Hepatic stellate cell (primary cell): ENCODE measurements at regions not wholly inside any gene's neighbourhood (a gene's known extent, or its start where the extent isn't known, plus 50 kb on each side); places are given as distances from the start of the nearest gene placed in this dataset.

Experiments used
- DNase-seq: peaks from one replicate; pipeline ENCODE4 v3.0.0; 2011; ENCODE audit warnings: low spot score

DNA sequence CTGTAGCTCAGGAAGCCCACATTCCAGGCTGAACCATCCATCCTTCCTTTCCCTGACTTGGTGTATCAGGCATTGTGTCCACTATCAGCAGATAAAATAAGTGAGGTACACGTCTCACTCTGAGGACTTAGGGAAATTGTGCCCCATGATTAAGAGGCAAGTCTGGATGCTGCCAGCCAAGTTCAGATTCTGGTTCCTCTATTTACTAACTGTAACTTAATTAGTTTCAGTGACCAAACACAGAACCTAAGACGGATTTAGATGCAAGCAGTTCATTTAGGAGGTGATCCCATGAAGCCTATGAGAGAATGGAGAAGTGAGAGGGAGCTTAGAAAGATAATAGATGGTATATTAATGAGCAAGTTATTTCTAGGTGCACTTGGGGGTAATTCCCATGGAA, 56.6 kb upstream of the PACRGL start:
- DNase-seq, result no peak

DNA sequence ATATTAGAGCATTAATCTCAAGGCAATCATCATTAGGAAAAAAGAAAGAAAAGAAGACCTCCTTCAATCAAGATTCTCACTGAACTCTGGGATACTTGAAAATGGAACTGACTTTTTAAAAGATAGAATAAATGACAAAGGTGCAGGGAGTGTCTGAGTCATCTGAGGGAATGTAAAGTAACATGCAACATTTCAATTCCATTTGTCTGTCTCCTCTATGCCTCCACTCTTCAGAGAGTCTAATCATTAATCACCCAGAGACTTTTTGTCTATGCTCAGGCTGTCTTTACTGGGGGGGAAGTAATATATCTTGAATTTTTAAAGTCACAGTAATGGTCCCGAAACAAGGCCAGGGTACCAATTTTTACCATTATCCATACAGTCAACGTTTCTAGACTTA, 55.0 kb upstream of the PACRGL start:
- no peak for DNase-seq

DNA sequence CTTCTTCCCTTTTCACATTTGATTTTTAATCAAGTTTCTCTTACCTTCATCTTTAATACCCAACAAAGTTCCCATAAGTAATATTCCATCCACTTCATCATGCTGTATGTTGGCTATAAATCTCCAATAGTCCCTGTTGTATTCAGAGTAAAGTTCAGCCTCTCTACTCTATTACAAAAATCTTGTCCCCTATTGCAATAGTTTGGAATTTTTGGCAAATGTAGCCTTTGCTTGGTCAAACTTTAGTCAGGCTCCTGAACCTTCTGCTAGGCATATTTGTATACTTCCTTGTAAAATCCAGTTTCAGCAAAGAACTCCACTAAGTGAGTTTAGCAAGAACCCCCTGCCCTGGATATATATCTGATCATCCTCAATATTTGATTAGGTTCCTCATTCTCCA, 54.0 kb upstream of the PACRGL start:
- DNase-seq, result no peak
